Mesendoderm (in vitro differentiated cells): ENCODE measurements at regions not wholly inside any gene's neighbourhood (a gene's known extent, or its start where the extent isn't known, plus 50 kb on each side); places are given as distances from the start of the nearest gene placed in this dataset.

Source experiments
- DNase-seq: peaks from one replicate; pipeline ENCODE4 v3.0.0; 2013
- H2AK5ac ChIP-seq: 2 replicates; pipeline ENCODE4 v1.6.1; 2013; ENCODE audit warnings: low read length, inconsistent platforms
- H2BK120ac ChIP-seq: 2 replicates; pipeline ENCODE4 v1.6.1; 2013; ENCODE audit warnings: low read depth, mild to moderate bottlenecking, low read length, moderate library complexity, mixed read lengths
- H2BK15ac ChIP-seq: replicated peaks from 2 replicates; pipeline ENCODE4 v1.6.1; 2013; ENCODE audit warnings: low read depth, mild to moderate bottlenecking, moderate library complexity
- H2BK5ac ChIP-seq: 2 replicates; pipeline ENCODE4 v1.6.1; 2013; ENCODE audit warnings: low read length, inconsistent platforms
- H3K18ac ChIP-seq: 2 replicates; pipeline ENCODE4 v1.6.1; 2013; ENCODE audit warnings: mild to moderate bottlenecking, low read length, mixed read lengths
- H3K23ac ChIP-seq: one replicate; pipeline ENCODE4 v1.6.1; 2013; ENCODE audit warnings: low read length
- H3K27ac ChIP-seq: 2 replicates; pipeline ENCODE4 v1.5.1; 2013; ENCODE audit warnings: low read depth, mild to moderate bottlenecking, inconsistent platforms, low read length, moderate library complexity
- H3K27me3 ChIP-seq: 2 replicates; pipeline ENCODE4 v1.6.1; 2013; ENCODE audit warnings: low read length, control low read depth, mild to moderate bottlenecking, inconsistent platforms; ENCODE audit not compliant: insufficient read depth, poor library complexity
- H3K36me3 ChIP-seq: 2 replicates; pipeline ENCODE4 v1.6.1; 2013; ENCODE audit warnings: low read length, inconsistent platforms; ENCODE audit not compliant: control insufficient read depth, insufficient read depth
- H3K4ac ChIP-seq: one replicate; pipeline ENCODE4 v1.6.1; 2013; ENCODE audit warnings: low read depth, mild to moderate bottlenecking, low read length, moderate library complexity
- H3K4me1 ChIP-seq: 2 replicates; pipeline ENCODE4 v1.6.1; 2013; ENCODE audit warnings: low read depth, low read length, inconsistent platforms; ENCODE audit not compliant: control insufficient read depth
- H3K4me2 ChIP-seq: 2 replicates; pipeline ENCODE4 v1.6.1; 2013; ENCODE audit warnings: low read length
- H3K4me3 ChIP-seq: 2 replicates; pipeline ENCODE4 v1.5.1; 2013; ENCODE audit warnings: mild to moderate bottlenecking, low read length
- H3K56ac ChIP-seq: one replicate; pipeline ENCODE4 v1.6.1; 2013; ENCODE audit warnings: low read length
- H3K79me1 ChIP-seq: 2 replicates; pipeline ENCODE4 v1.6.1; 2013; ENCODE audit warnings: low read length, inconsistent platforms
- H3K79me2 ChIP-seq: 2 replicates; pipeline ENCODE4 v1.6.1; 2013; ENCODE audit warnings: mild to moderate bottlenecking, low read length; ENCODE audit not compliant: control insufficient read depth, insufficient read depth
- H3K9ac ChIP-seq: 2 replicates; pipeline ENCODE4 v1.6.1; 2013; ENCODE audit warnings: low read length, inconsistent platforms
- H4K5ac ChIP-seq: one replicate; pipeline ENCODE4 v1.6.1; 2013; ENCODE audit warnings: low read length
- H4K8ac ChIP-seq: one replicate; pipeline ENCODE4 v1.6.1; 2013; ENCODE audit warnings: low read depth, mild to moderate bottlenecking, control low read depth, low read length, moderate library complexity
- WGBS: extraction: QIAGEN DNeasy Blood & Tissue Kit; methylation state at CpG from one replicate; pipeline ENCODE4 v1.1.7; 2013; ENCODE audit warnings: low lambda C conversion rate, missing lambda C conversion rate; ENCODE audit not compliant: insufficient coverage; ENCODE audit errors: extremely low coverage; 5-methylcytosine and 5-hydroxymethylcytosine counted together

DNA sequence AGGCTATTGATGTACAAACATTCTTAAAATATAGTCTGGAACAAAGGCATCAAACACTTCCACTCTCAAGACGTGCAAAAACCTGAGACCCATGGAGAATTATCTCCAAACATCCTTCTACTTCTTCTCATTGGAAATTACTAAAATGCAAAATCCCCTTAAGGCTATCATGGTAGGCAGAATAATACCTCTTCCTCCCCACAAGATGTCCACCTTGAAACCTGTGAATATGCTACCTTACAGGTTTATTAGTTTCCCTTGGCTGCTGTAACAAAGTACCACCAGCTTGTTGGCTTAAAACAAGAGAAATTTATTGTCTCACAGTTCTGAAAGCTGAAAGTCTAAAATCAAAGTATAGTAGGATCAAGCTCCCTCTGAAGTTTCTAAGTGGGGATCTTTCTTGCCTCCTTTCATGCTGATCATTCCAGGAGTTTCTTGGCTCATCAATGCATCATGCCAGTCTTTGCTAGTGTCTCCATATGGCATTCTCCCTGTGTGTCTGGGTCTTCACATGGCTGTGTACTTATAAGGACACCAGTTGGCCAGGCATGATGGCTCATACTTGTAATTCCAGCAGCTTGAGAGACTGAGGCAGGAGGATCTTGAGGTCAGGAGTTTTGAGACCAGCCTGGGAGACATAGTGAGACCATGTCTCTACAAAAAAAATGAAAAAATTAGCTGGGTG is 163.7 kb upstream of the NCK2 start:
- Histone ChIP-seq H3K9ac (no peak overlapping the region), H3K56ac (no peak overlapping the region), H2BK15ac (no peak overlapping the region), H3K4me1 (no peaks in the 10 kb centered on the region), H3K23ac (no peak overlapping the region), H2BK5ac (no peak overlapping the region), H3K4ac (no peak overlapping the region), H3K79me1 (no peaks in the 10 kb centered on the region), H3K4me2 (no peak overlapping the region), H2AK5ac (no peak overlapping the region), H3K27me3 (no peaks in the 10 kb centered on the region), H3K4me3 (no peak overlapping the region), H3K36me3 (no peaks in the 10 kb centered on the region), H2BK120ac (no peak overlapping the region), H4K5ac (no peak overlapping the region), H3K79me2 (no peaks in the 10 kb centered on the region), H3K18ac (no peak overlapping the region), H4K8ac (no peak overlapping the region), H3K27ac (no peak overlapping the region)
- DNase-seq, result no peak
- no CpG with 5 or more reads among the region's 1 CpG for WGBS

DNA sequence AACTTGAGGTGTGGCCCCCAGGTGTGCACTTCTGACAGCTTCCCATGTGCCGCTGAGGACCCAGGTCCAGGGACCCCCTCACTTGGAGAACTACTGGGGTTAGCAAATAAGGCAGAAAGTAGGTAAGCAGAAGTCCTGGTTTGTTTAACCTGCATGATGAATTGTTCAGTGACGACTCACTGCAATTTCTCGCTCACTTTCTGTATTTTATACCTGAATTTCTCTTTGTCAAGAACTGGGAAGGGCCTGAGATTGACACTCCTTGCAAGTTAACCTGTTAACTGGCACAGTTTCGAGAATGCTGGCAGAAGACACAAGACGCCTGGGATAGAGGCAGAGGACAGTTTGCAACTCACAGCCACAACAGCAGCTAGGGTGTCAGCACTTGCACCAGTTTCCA is 164.5 kb upstream of the NCK2 start:
- H4K8ac ChIP-seq, result no peak overlapping the region
- no peak overlapping the region for H2BK15ac ChIP-seq
- no peak overlapping the region for H2AK5ac ChIP-seq
- no peak overlapping the region for H3K18ac ChIP-seq
- no peak overlapping the region for H3K9ac ChIP-seq
- no peak overlapping the region for H3K4ac ChIP-seq
- no peaks in the 10 kb centered on the region for H3K36me3 ChIP-seq
- H3K79me2 ChIP-seq, result no peaks in the 10 kb centered on the region
- DNase-seq, result no peak
- no peaks in the 10 kb centered on the region for H3K79me1 ChIP-seq
- no peak overlapping the region for H3K4me3 ChIP-seq
- H3K56ac ChIP-seq, result no peak overlapping the region
- no peak overlapping the region for H2BK5ac ChIP-seq
- H3K4me1 ChIP-seq, result no peaks in the 10 kb centered on the region
- H3K27me3 ChIP-seq, result no peaks in the 10 kb centered on the region
- H4K5ac ChIP-seq, result no peak overlapping the region
- H2BK120ac ChIP-seq, result no peak overlapping the region
- no peak overlapping the region for H3K23ac ChIP-seq
- no peak overlapping the region for H3K4me2 ChIP-seq
- no CpG with 5 or more reads among the region's 5 CpGs for WGBS
- H3K27ac ChIP-seq, result no peak overlapping the region

GRCh38 chr2:105578166-105578565 is 166.5 kb upstream of the NCK2 start:
- Histone ChIP-seq H3K4me1 (no peaks in the 10 kb centered on the region), H2BK15ac (no peak overlapping the region), H2AK5ac (no peak overlapping the region), H2BK5ac (no peak overlapping the region), H3K27ac (no peak overlapping the region), H3K23ac (no peak overlapping the region), H3K4me3 (no peak overlapping the region), H4K5ac (no peak overlapping the region), H3K36me3 (no peaks in the 10 kb centered on the region), H3K56ac (no peak overlapping the region), H3K9ac (no peak overlapping the region), H3K27me3 (no peaks in the 10 kb centered on the region), H3K79me2 (no peaks in the 10 kb centered on the region), H3K18ac (no peak overlapping the region), H3K4ac (no peak overlapping the region), H4K8ac (no peak overlapping the region), H2BK120ac (no peak overlapping the region), H3K4me2 (no peak overlapping the region), H3K79me1 (no peaks in the 10 kb centered on the region)
- no peak for DNase-seq
- no CpG with 5 or more reads among the region's 4 CpGs for WGBS

DNA sequence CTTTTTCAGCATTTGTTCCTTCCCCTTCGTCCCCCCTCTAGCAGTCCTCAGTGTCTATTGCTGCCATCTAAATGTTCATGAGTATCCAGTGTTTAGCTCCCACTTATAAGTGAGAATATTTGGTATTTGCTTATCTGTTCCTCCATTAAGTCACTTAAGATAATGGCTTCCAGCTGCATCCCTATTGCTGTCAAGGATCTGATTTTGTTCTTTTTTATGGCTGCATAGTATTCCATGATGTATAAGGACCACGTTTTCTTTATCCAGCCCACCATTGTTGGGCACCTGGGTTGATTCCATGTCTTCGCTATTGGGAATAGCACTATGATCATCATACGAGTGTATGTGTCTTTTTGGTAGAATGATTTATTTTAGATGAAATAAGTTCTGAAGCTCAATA is 166.9 kb upstream of the NCK2 start:
- Histone ChIP-seq H3K79me1 (no peaks in the 10 kb centered on the region), H3K4me1 (no peaks in the 10 kb centered on the region), H3K4me2 (no peak overlapping the region), H3K4me3 (no peak overlapping the region), H2BK120ac (no peak overlapping the region), H3K23ac (no peak overlapping the region), H3K18ac (no peak overlapping the region), H4K8ac (no peak overlapping the region), H2AK5ac (no peak overlapping the region), H4K5ac (no peak overlapping the region), H3K27me3 (no peaks in the 10 kb centered on the region), H2BK5ac (no peak overlapping the region), H3K56ac (no peak overlapping the region), H3K79me2 (no peaks in the 10 kb centered on the region), H3K27ac (no peak overlapping the region), H3K36me3 (no peaks in the 10 kb centered on the region), H3K4ac (no peak overlapping the region), H2BK15ac (no peak overlapping the region), H3K9ac (no peak overlapping the region)
- no CpG with 5 or more reads among the region's 4 CpGs for WGBS
- DNase-seq, result no peak

GRCh38 chr2:105576440-105577241 is 168.1 kb upstream of the NCK2 start:
- H3K4me1 ChIP-seq, result no peaks in the 10 kb centered on the region
- peak overlapping the region; percentile 71 for H3K56ac ChIP-seq
- no peaks in the 10 kb centered on the region for H3K27me3 ChIP-seq
- no peak overlapping the region for H2BK5ac ChIP-seq
- no peak overlapping the region for H3K4ac ChIP-seq
- no peak overlapping the region for H3K4me3 ChIP-seq
- H3K23ac ChIP-seq, result no peak overlapping the region
- no peaks in the 10 kb centered on the region for H3K79me2 ChIP-seq
- peak; percentile 76 for DNase-seq
- no peak overlapping the region for H3K27ac ChIP-seq
- no peak overlapping the region for H3K9ac ChIP-seq
- WGBS, result no CpG with 5 or more reads among the region's 12 CpGs
- H2BK120ac ChIP-seq, result no peak overlapping the region
- no peaks in the 10 kb centered on the region for H3K36me3 ChIP-seq
- H3K18ac ChIP-seq, result no peak overlapping the region
- H2AK5ac ChIP-seq, result no peak overlapping the region
- no peaks in the 10 kb centered on the region for H3K79me1 ChIP-seq
- H3K4me2 ChIP-seq, result no peak overlapping the region
- H4K5ac ChIP-seq, result no peak overlapping the region
- H4K8ac ChIP-seq, result no peak overlapping the region
- no peak overlapping the region for H2BK15ac ChIP-seq
